HT1080 (cell line): ENCODE measurements at regions not wholly inside any gene's neighbourhood (a gene's known extent, or its start where the extent isn't known, plus 50 kb on each side); places are given as distances from the start of the nearest gene placed in this dataset.

Experiments
- DNase-seq: peaks from one replicate; pipeline ENCODE4 v3.0.0-alpha.2; 2015; ENCODE audit warnings: low read depth

- DNase-seq, result no peak
Observed at GRCh38 chr4:27182211-27182610, 321.6 kb downstream of the STIM2 start.

GRCh38 chr4:27184508-27185155 lies 324.0 kb downstream of the STIM2 start:
- DNase-seq, result no peak

- DNase-seq, result no peak
Observed at GRCh38 chr4:27186710-27187109, 326.1 kb downstream of the STIM2 start.

- DNase-seq, result no peak
Observed at GRCh38 chr4:27187786-27188185, 327.1 kb downstream of the STIM2 start.

GRCh38 chr4:27189683-27190082 lies 329.0 kb downstream of the STIM2 start:
- DNase-seq, result no peak

GRCh38 chr4:27191592-27191991 lies 331.0 kb downstream of the STIM2 start:
- DNase-seq, result no peak

- DNase-seq, result no peak
Observed at GRCh38 chr4:27194599-27195176, 334.0 kb downstream of the STIM2 start.

- no peak for DNase-seq
Observed at GRCh38 chr4:27198246-27198645, 337.6 kb downstream of the STIM2 start.

- no peak for DNase-seq
Observed at GRCh38 chr4:27198971-27199370, 338.3 kb downstream of the STIM2 start.

GRCh38 chr4:27206009-27206408 lies 345.4 kb downstream of the STIM2 start:
- DNase-seq, result no peak

- no peak for DNase-seq
Observed at GRCh38 chr4:27210956-27211355, 350.3 kb downstream of the STIM2 start.

GRCh38 chr4:27214010-27214409 lies 353.4 kb downstream of the STIM2 start:
- DNase-seq, result no peak

- DNase-seq, result no peak
Observed at GRCh38 chr4:27215220-27215826, 354.7 kb downstream of the STIM2 start.

- peak; percentile 68 for DNase-seq
Observed at GRCh38 chr4:27217261-27217769, 356.7 kb downstream of the STIM2 start.

GRCh38 chr4:27218013-27218412 lies 357.4 kb downstream of the STIM2 start:
- no peak for DNase-seq

- DNase-seq, result no peak
Observed at GRCh38 chr4:27223326-27223725, 362.7 kb downstream of the STIM2 start.

- DNase-seq, result no peak
Observed at GRCh38 chr4:27233531-27233930, 372.9 kb downstream of the STIM2 start.

- no peak for DNase-seq
Observed at GRCh38 chr4:27234306-27234899, 373.8 kb downstream of the STIM2 start.

- DNase-seq, result no peak
Observed at GRCh38 chr4:27239641-27240040, 379.0 kb downstream of the STIM2 start.

- DNase-seq, result no peak
Observed at GRCh38 chr4:27242217-27242616, 381.6 kb downstream of the STIM2 start.

GRCh38 chr4:27245216-27245615 lies 384.6 kb downstream of the STIM2 start:
- DNase-seq, result no peak

GRCh38 chr4:27248829-27249228 lies 388.2 kb downstream of the STIM2 start:
- no peak for DNase-seq
